Right renal pelvis (tissue), 4 donors: ENCODE measurements at regions not wholly inside any gene's neighbourhood (a gene's known extent, or its start where the extent isn't known, plus 50 kb on each side); places are given as distances from the start of the nearest gene placed in this dataset.
"Not testable (repeated sequence)": the region's sequence is repeated elsewhere in the genome, so short reads cannot be mapped to it uniquely, and the experiment has no call there.

Source experiments
- DNase-seq, 4 donors: peaks; one replicate each; pipeline ENCODE4 v3.0.0-alpha.2; 2013; ENCODE audit warnings: low read depth in 4 of 4, low spot score in 3 of 4, missing footprints in 1 of 4

DNA sequence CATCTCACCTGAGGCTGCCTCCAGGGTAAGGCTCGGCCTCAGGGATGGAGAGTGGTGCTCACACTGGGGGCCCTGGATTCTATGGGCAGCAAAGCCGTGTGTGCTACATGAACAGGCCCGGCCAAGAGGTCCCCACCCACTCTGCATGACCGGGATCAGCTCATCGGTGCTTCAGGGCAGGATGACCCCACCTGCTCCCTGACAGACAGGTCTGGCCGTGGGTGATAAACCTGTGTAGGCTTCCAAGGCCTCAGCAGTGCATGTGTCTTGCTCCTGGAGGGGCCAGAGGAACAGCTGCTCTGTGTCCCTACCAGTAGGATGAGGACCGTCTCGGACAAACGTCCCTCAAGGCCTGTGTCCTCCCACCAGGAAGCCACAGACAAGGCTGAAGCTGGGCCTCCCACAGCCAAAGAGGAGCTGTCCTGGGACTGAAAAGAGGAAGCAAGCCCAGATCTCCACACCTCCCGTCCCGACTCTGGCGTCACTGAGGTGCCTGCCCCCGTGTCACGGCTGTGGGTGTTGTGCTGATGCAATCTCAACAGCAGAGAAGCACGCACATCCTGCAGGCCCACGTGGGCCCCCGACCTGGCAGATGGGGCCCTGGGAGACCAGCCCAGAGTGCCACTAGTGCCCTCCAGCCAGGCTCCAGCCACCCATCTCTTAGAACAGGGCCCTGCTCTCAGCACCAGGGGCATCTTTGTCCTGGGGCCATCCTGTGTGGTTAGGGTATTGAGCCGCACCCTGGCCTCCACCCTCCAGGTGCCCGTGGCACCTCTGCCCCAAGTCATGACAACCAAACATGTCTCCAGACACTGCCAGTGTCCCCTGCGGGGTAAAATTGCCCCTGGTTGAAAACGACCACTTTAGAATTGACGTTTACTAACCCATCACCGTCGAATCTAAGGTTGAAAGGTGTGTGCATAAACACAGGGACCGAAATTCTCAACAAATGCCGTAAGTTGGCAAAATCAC lies 5455.9 kb upstream of the TPTE start:
- not testable (repeated sequence) for DNase-seq

GRCh38 chr21:5066682-5067251 lies 5454.6 kb upstream of the TPTE start:
- DNase-seq = not testable (repeated sequence)

DNA sequence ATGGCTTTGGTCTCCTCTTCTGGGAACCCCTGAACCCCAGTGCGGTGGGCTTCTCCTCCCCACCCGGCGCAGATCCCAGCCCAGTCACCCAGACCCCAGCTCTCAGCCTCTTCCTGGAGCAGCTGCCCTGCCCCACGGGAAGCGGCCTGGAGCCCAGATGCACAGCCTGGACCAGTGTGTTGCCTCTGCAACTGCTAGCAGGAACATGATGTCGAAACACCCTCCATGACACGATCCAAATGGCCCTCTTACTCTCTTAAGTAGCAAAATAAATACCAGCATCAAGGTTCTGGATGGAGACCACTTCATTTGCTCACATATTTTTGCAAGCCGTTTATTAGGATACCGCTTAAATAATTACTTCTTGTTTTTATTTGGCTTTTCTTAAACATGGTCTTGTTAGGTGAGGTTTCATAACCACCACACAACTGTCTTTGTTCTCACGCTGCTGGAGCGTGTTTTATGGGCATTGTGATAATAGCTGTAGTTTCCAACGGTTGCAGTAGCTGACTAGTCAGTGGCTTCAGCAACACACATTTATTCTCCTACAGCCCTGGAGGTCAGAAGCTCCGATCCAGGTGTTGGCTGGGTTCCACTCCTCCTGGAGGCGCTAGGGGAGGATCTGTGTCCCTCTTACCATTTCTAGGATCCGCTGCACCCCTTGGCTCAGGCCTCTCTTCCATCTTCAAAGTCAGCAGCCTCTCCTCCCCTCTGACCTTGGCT lies 5453.9 kb upstream of the TPTE start:
- DNase-seq = not testable (repeated sequence)

DNA sequence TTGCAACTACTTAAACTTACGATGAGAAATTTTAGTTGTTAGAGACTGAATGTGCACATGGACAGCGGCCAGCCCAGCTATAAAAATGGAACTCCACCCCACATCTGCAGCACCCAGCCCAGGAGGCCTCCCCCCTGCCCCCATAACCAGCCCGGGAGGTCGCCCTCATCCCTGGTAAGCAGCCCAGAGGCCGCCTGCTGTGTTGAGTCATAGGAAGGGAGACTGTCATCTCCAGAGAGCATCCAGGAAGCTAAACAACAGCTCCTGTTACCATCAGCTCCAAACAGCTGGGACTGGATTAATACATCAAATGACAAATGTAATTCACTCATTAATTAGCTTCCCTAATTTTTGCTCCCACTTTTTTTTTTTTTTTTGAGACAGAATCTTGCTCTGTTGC lies 5452.7 kb upstream of the TPTE start:
- DNase-seq = not testable (repeated sequence)

GRCh38 chr21:5071180-5071579 lies 5450.2 kb upstream of the TPTE start:
- DNase-seq = not testable (repeated sequence)

GRCh38 chr21:5076854-5077253 lies 5444.5 kb upstream of the TPTE start:
- not testable (repeated sequence) for DNase-seq

DNA sequence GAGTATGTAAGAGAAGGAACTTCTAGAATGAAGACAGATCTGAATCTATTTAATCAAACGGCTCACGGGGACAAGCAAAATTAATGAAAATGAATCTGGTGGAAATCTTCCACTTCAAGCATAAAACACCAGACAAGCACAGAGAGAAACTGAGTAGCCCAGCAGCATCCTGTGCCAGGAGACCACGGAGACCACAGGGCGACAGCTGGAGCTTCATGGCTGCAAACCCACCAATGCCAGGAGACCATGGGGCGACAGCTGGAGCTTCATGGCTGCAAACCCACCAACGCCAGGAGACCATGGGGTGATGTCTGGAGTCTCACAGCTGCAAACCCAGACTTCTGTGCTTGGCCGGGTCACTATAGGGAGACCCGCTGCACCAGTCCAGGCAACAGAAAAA lies 5442.0 kb upstream of the TPTE start:
- DNase-seq = not testable (repeated sequence)

- DNase-seq = not testable (repeated sequence)
These were observed 5441.4 kb upstream of the TPTE start for GRCh38 chr21:5080015-5080414.

DNA sequence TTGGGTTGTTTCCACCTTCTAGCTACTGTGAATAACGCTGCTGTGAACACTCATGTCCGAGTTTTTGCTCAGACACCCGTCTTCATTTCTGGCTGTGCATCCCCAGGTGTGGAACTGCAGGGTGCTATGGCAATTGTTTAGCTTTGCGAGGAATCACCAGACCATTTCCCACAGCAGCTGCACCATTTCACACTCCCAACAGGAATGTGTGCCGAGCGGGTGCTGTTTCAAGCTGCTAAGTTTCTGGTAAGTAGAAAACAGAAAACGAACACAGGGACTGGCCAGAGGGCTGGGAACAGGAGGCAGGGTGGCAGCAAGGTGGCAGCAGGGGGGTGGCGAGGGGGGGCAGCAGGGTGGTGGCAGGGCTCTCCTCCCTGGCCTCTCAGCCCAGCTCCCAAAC lies 5437.1 kb upstream of the TPTE start:
- not testable (repeated sequence) for DNase-seq

- DNase-seq = not testable (repeated sequence)
These were observed 5435.9 kb upstream of the TPTE start for GRCh38 chr21:5085456-5085855.

DNA sequence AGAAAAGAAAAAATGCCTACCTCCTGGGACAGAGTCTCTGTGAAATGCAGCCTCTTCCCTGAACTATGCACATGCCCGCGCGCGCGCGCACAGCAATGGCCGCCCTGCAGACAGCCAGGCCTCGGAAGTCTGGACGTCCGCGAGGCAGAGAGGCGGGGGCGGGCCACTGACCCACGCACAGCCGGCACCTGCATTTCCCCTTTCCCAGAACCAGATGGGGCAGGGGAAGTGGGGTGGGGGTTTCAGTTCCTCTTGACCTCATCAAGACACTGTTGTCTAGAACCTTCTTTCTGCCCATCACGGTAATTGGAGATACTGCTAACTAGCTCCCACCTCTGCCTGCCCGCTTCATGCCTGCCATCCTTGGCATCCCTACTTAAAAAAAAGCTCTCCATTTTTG lies 5435.0 kb upstream of the TPTE start:
- DNase-seq = not testable (repeated sequence)

- not testable (repeated sequence) for DNase-seq
These were observed 5432.6 kb upstream of the TPTE start for GRCh38 chr21:5088820-5089219.

GRCh38 chr21:5089399-5090089 lies 5431.8 kb upstream of the TPTE start:
- not testable (repeated sequence) for DNase-seq

- not testable (repeated sequence) for DNase-seq
These were observed 5431.0 kb upstream of the TPTE start for GRCh38 chr21:5090132-5091079.

DNA sequence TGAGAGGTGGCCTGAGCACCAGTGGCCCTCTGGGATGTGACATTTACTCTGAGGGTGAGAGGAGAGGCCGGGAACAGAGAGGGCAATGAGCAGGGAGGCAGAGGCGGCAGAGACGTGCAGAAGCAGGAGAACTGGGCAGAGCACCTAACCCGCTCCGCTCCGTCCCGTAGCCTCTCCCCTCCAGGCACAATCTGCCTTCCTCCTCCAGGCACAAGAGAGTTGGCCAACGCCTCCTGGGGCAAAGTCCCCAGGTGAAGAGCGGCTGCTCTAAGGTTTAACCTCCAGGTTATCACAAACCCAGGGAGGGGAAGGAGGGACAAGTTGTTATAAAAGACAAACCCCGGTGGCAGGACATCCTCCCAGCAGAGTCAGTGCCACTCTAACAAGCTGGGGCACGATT lies 5430.1 kb upstream of the TPTE start:
- DNase-seq = not testable (repeated sequence)

- not testable (repeated sequence) for DNase-seq
These were observed 5425.8 kb upstream of the TPTE start for GRCh38 chr21:5095628-5096027.

- not testable (repeated sequence) for DNase-seq
These were observed 5423.2 kb upstream of the TPTE start for GRCh38 chr21:5098010-5098743.

- DNase-seq = not testable (repeated sequence)
These were observed 5420.7 kb upstream of the TPTE start for GRCh38 chr21:5100604-5101174.
